ENCODE measurements at regions not wholly inside any gene's neighbourhood (a gene's known extent, or its start where the extent isn't known, plus 50 kb on each side); places are given as distances from the start of the nearest gene placed in this dataset.

DNA sequence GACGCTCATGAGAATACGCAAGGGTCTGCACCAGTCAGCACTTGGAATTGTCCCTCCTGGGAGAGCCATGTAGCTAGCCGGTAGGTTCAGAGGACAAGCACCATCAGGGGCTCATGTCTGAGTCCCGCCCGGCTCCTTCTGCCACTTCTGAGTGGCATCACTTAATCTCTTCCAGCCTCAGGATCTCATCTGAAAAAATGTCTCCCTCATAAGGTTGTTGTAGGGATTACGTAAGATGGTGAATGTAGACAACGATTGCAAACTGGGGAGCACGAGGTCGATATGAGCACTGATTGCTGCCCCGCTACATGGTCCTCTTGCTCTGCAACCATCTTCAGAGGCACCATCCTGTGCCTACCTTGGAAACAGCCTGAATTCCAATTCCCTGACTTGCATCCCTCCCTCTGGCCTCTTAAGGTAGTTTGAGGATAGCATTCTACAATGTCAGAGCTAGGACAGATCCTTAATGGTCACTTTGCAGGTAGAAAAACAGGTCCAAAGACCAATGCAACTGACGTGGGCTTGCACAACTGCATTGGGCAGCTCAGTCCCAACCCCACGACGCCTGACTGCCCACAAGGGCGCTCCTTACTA, 115.8 kb upstream of the TMEM45B start:
- no peaks in the 10 kb centered on the region for H4K20me1 ChIP-seq (ENCODE audit: control insufficient read depth, insufficient read depth, low read length, poor library complexity, severe bottlenecking)
- Mint-ChIP-seq H3K9me3 (ENCODE audit: insufficient read depth) (no peaks in the 10 kb centered on the region), H3K4me1 (peaks cover 4% of the 10 kb centered on the region), H3K27ac (no peak overlapping the region), H3K27me3 (peaks cover 30% of the 10 kb centered on the region), H3K4me3 (no peak overlapping the region)
- TF ChIP-seq, protein P1, sequence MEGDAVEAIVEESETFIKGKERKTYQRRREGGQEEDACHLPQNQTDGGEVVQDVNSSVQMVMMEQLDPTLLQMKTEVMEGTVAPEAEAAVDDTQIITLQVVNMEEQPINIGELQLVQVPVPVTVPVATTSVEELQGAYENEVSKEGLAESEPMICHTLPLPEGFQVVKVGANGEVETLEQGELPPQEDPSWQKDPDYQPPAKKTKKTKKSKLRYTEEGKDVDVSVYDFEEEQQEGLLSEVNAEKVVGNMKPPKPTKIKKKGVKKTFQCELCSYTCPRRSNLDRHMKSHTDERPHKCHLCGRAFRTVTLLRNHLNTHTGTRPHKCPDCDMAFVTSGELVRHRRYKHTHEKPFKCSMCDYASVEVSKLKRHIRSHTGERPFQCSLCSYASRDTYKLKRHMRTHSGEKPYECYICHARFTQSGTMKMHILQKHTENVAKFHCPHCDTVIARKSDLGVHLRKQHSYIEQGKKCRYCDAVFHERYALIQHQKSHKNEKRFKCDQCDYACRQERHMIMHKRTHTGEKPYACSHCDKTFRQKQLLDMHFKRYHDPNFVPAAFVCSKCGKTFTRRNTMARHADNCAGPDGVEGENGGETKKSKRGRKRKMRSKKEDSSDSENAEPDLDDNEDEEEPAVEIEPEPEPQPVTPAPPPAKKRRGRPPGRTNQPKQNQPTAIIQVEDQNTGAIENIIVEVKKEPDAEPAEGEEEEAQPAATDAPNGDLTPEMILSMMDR (IDR thresholded peaks at IDR 0.05) = no peak
- no peak for TF ChIP-seq EZH2 (IDR thresholded peaks at IDR 0.05; ENCODE audit: borderline replicate concordance, insufficient read depth, low read depth, low read length, poor library complexity, severe bottlenecking)
- H3K27me3 ChIP-seq (replicated peaks in 1 of 4; ENCODE audit: control extremely low read depth in 1 of 4, control insufficient read depth in 3 of 4, insufficient read depth in 4 of 4, low read length in 3 of 4) = peaks cover 0 to 3% (median 0%) of the 10 kb centered on the region in 4 experiments
- H3K9me3 ChIP-seq (ENCODE audit: control extremely low read depth in 1 of 3, control insufficient read depth in 2 of 3, insufficient read depth in 1 of 3, low read length in 2 of 3) = no peaks in the 10 kb centered on the region
- H3K4me2 ChIP-seq (replicated peaks; ENCODE audit: low read depth, low read length, poor library complexity, severe bottlenecking) = no peak overlapping the region
- H3K27ac ChIP-seq (ENCODE audit: low read length in 2 of 2) = no peak overlapping the region
- H3K9ac ChIP-seq (ENCODE audit: low read length) = no peak overlapping the region
- no peak overlapping the region for H2AFZ ChIP-seq (ENCODE audit: insufficient read depth, low read depth, low read length, poor library complexity, severe bottlenecking)
- POLR2A ChIA-PET = no interaction called here
- no peak overlapping the region for H3K4me3 ChIP-seq (ENCODE audit: control extremely low read depth in 1 of 5, extremely low read depth in 1 of 5, insufficient read depth in 1 of 5, low read depth in 2 of 5, low read length in 4 of 5)
- intact Hi-C loops (cut with micrococcal nuclease) = loop anchor here (5.0 kb wide), 1 partner anchor 583 kb away; no protein-coding TSS in a partner anchor
- DNase-seq (no peak), ATAC-seq (ENCODE audit: low read depth) (no peak)
- 83% methylated on average over 11 of the region's 14 CpGs for WGBS (ENCODE audit: insufficient coverage)
- H3K4me1 ChIP-seq (ENCODE audit: control insufficient read depth in 2 of 2, insufficient read depth in 2 of 2, low read length in 2 of 2) = peaks cover 5 to 10% of the 10 kb centered on the region in 2 donors
- no peaks in the 10 kb centered on the region for H3K36me3 ChIP-seq (replicated peaks in 1 of 2; ENCODE audit: control extremely low read depth in 1 of 2, control insufficient read depth in 1 of 2, extremely low read depth in 1 of 2, insufficient read depth in 2 of 2, low read length in 1 of 2)
- H3K79me2 ChIP-seq (ENCODE audit: control insufficient read depth, insufficient read depth, low read length) = no peaks in the 10 kb centered on the region
- CTCF ChIA-PET = no interaction called here

DNA sequence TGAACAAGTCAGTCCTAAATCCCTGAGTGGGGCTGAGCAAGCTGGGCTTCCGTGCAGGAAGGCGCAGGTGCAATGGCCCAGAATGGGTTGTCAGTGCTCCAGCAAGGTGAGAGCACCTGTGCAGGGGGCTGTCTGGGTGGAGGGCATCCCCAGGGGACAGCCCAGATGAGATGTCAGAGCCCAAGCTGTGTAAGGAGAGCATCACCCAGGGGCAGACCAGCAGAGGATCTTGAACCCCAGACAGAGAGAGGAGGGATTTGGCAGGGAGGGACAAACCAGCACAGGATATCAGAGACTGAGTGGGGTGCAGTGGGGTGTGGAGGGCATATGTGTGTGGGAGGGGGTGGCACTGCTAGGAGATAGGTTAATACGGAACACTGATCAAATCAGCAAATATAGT, 114.9 kb upstream of the TMEM45B start:
- no peak overlapping the region for H3K4me2 ChIP-seq (replicated peaks; ENCODE audit: low read depth, low read length, poor library complexity, severe bottlenecking)
- Mint-ChIP-seq H3K9me3 (ENCODE audit: insufficient read depth) (no peaks in the 10 kb centered on the region), H3K27me3 (peaks cover 27% of the 10 kb centered on the region), H3K27ac (no peak overlapping the region), H3K4me3 (no peak overlapping the region), H3K4me1 (peaks cover under 1% of the 10 kb centered on the region)
- no peaks in the 10 kb centered on the region for H3K79me2 ChIP-seq (ENCODE audit: control insufficient read depth, insufficient read depth, low read length)
- intact Hi-C loops (cut with micrococcal nuclease) = no loop called here
- H3K9ac ChIP-seq (ENCODE audit: low read length) = no peak overlapping the region
- ChIA-PET CTCF (no interaction called here), POLR2A (no interaction called here)
- whole genome bisulfite sequencing (ENCODE audit: insufficient coverage) = 73% methylated on average over 2 of the region's 3 CpGs
- H3K9me3 ChIP-seq (ENCODE audit: control extremely low read depth in 1 of 3, control insufficient read depth in 2 of 3, insufficient read depth in 1 of 3, low read length in 2 of 3) = no peaks in the 10 kb centered on the region
- DNase-seq = no peak
- no peaks in the 10 kb centered on the region for H3K36me3 ChIP-seq (replicated peaks in 1 of 2; ENCODE audit: control extremely low read depth in 1 of 2, control insufficient read depth in 1 of 2, extremely low read depth in 1 of 2, insufficient read depth in 2 of 2, low read length in 1 of 2)
- H3K27ac ChIP-seq (ENCODE audit: low read length in 2 of 2) = no peak overlapping the region
- no peak overlapping the region for H2AFZ ChIP-seq (ENCODE audit: insufficient read depth, low read depth, low read length, poor library complexity, severe bottlenecking)
- H3K4me1 ChIP-seq (ENCODE audit: control insufficient read depth in 2 of 2, insufficient read depth in 2 of 2, low read length in 2 of 2) = peaks cover 0 to 5% of the 10 kb centered on the region in 2 donors
- H4K20me1 ChIP-seq (ENCODE audit: control insufficient read depth, insufficient read depth, low read length, poor library complexity, severe bottlenecking) = no peaks in the 10 kb centered on the region
- no peak for ATAC-seq (ENCODE audit: low read depth)
- TF ChIP-seq EZH2 (IDR thresholded peaks at IDR 0.05; ENCODE audit: borderline replicate concordance, insufficient read depth, low read depth, low read length, poor library complexity, severe bottlenecking) = no peak
- TF ChIP-seq, protein P1 (IDR thresholded peaks at IDR 0.05) = no peak
- H3K27me3 ChIP-seq (replicated peaks in 1 of 4; ENCODE audit: control extremely low read depth in 1 of 4, control insufficient read depth in 3 of 4, insufficient read depth in 4 of 4, low read length in 3 of 4) = peaks cover 0 to 3% (median 0%) of the 10 kb centered on the region in 4 experiments
- no peak overlapping the region for H3K4me3 ChIP-seq (ENCODE audit: control extremely low read depth in 1 of 5, extremely low read depth in 1 of 5, insufficient read depth in 1 of 5, low read depth in 2 of 5, low read length in 4 of 5)

All from B cell (primary cell).